Body of pancreas (tissue), 4 donors: ENCODE measurements at regions not wholly inside any gene's neighbourhood (a gene's known extent, or its start where the extent isn't known, plus 50 kb on each side); places are given as distances from the start of the nearest gene placed in this dataset.
A peak's percentile ranks its signal among the peaks of the same experiment; 100 is the strongest.

Source experiments
- ATAC-seq: fragments of 150-250 bp; one replicate; pipeline ENCODE4 v1.9.1; 2016
- DNase-seq, 4 donors: peaks; one replicate each; pipeline ENCODE4 v3.0.0-alpha.2; 2019
- H3K27ac ChIP-seq, 4 donors: fragments of 200-600 bp; sonication (generic); 1 replicate in 3 of 4; 2 replicates in 1 of 4; pipeline versions ENCODE4 v1.5.1 to v1.6.1; 2016 to 2019; ENCODE audit warnings: mild to moderate bottlenecking in 1 of 4, mixed read lengths in 1 of 4, moderate library complexity in 1 of 4
- H3K27me3 ChIP-seq, 2 donors: fragments of 200-600 bp; sonication (generic); one replicate each; pipeline ENCODE4 v1.6.0; 2016; ENCODE audit warnings: mild to moderate bottlenecking in 1 of 2
- H3K36me3 ChIP-seq, 2 donors: fragments of 200-600 bp; sonication (generic); replicated peaks in 1 of 2; 2 replicates each; pipeline ENCODE4 v1.5.1; 2016; ENCODE audit warnings: low read depth in 2 of 2; ENCODE audit not compliant: insufficient read depth in 1 of 2
- H3K4me1 ChIP-seq: fragments of 200-600 bp; sonication (generic); one replicate; pipeline ENCODE4 v1.6.0; 2016
- H3K4me3 ChIP-seq, 2 donors: fragments of 200-600 bp; sonication (generic); 1 replicate in 1 of 2; 2 replicates in 1 of 2; pipeline ENCODE4 v1.5.1; 2016 to 2019
- H3K9me3 ChIP-seq, 3 donors: fragments of 200-600 bp; sonication (generic); 1 replicate in 2 of 3; 2 replicates in 1 of 3; pipeline ENCODE4 v1.5.1; 2016
- CTCF ChIP-seq, 7 experiments: fragments of 450-650 bp in 4 of 7; fragments of 200-600 bp in 3 of 7; sonication (generic) in 3 of 7; IDR thresholded peaks; one replicate each; pipeline ENCODE4 v1.5.1; 2016 to 2019; ENCODE audit warnings: antibody characterized with exemption in 7 of 7
- POLR2A ChIP-seq, 3 donors: fragments of 450-650 bp; IDR thresholded peaks; one replicate each; pipeline ENCODE4 v1.6.1; 2016; ENCODE audit warnings: antibody characterized with exemption in 3 of 3, mild to moderate bottlenecking in 2 of 3
- WGBS, 2 donors: methylation state at CpG; one replicate each; pipeline ENCODE4 v1.1.5; 2017; 5-methylcytosine and 5-hydroxymethylcytosine counted together
- intact Hi-C: fragments of 100-400 bp; cut with DNase I; formaldehyde crosslinking; loops from one replicate; pipeline ENCODE4 v1.15.1; 2023

- no peak overlapping the region for H3K4me3 ChIP-seq
- ATAC-seq: peak; percentile 84
- intact Hi-C loops: no loop called here
- H3K36me3 ChIP-seq: no peaks in the 10 kb centered on the region
- no peaks in the 10 kb centered on the region for H3K27me3 ChIP-seq
- H3K27ac ChIP-seq: no peak overlapping the region
- no peak for TF ChIP-seq CTCF (IDR thresholded peaks at IDR 0.05)
- no peak for TF ChIP-seq POLR2A (IDR thresholded peaks at IDR 0.05)
- H3K4me1 ChIP-seq: peaks cover 12% of the 10 kb centered on the region
- H3K9me3 ChIP-seq: peaks cover 0 to 3% (median 0%) of the 10 kb centered on the region in 3 donors
- DNase-seq: peak; percentile 60 to 80 (median 74)
- WGBS, 2 donors: 23 to 36% methylated on average over 1 to 2 of the region's 2 CpGs
Observed at GRCh38 chr1:190634134-190634533, 156.5 kb upstream of the BRINP3 start.

GRCh38 chr1:190649553-190649952, 171.9 kb upstream of the BRINP3 start:
- Histone ChIP-seq H3K27ac (no peak overlapping the region), H3K4me3 (no peak overlapping the region), H3K36me3 (no peaks in the 10 kb centered on the region), H3K4me1 (no peaks in the 10 kb centered on the region), H3K27me3 (no peaks in the 10 kb centered on the region), H3K9me3 (no peaks in the 10 kb centered on the region)
- DNase-seq (no peak), ATAC-seq (no peak)
- no peak for TF ChIP-seq CTCF (IDR thresholded peaks at IDR 0.05)
- no peak for TF ChIP-seq POLR2A (IDR thresholded peaks at IDR 0.05)
- intact Hi-C loops: no loop called here

GRCh38 chr1:190658907-190659306, 181.2 kb upstream of the BRINP3 start:
- Histone ChIP-seq H3K27me3 (no peaks in the 10 kb centered on the region), H3K36me3 (no peaks in the 10 kb centered on the region), H3K9me3 (no peaks in the 10 kb centered on the region), H3K27ac (no peak overlapping the region), H3K4me3 (no peak overlapping the region), H3K4me1 (no peaks in the 10 kb centered on the region)
- no peak for TF ChIP-seq CTCF (IDR thresholded peaks at IDR 0.05)
- 78 to 86% methylated on average over 2 of the region's 2 CpGs for WGBS, 2 donors
- intact Hi-C loops: no loop called here
- DNase-seq (no peak), ATAC-seq (no peak)

- no peaks in the 10 kb centered on the region for H3K9me3 ChIP-seq
- intact Hi-C loops: no loop called here
- no peaks in the 10 kb centered on the region for H3K27me3 ChIP-seq
- TF ChIP-seq POLR2A (IDR thresholded peaks at IDR 0.05) (no peak), CTCF (IDR thresholded peaks at IDR 0.05) (no peak)
- no peak overlapping the region for H3K27ac ChIP-seq
- DNase-seq (no peak), ATAC-seq (no peak)
- H3K4me1 ChIP-seq: peaks cover 8% of the 10 kb centered on the region
- H3K36me3 ChIP-seq: no peaks in the 10 kb centered on the region
- 93 to 96% methylated on average over 1 of the region's 1 CpG for WGBS, 2 donors
- H3K4me3 ChIP-seq: no peak overlapping the region
Observed at GRCh38 chr1:190663962-190664361, 186.3 kb upstream of the BRINP3 start.

GRCh38 chr1:190665045-190665444, 187.4 kb upstream of the BRINP3 start:
- peaks cover 8% of the 10 kb centered on the region for H3K4me1 ChIP-seq
- H3K36me3 ChIP-seq: no peaks in the 10 kb centered on the region
- TF ChIP-seq CTCF (IDR thresholded peaks at IDR 0.05): no peak
- TF ChIP-seq POLR2A (IDR thresholded peaks at IDR 0.05): no peak
- H3K4me3 ChIP-seq: no peak overlapping the region
- H3K27me3 ChIP-seq: no peaks in the 10 kb centered on the region
- no peak for ATAC-seq
- intact Hi-C loops: no loop called here
- DNase-seq: no peak
- no peak overlapping the region for H3K27ac ChIP-seq
- no peaks in the 10 kb centered on the region for H3K9me3 ChIP-seq
